ENCODE measurements at regions not wholly inside any gene's neighbourhood (a gene's known extent, or its start where the extent isn't known, plus 50 kb on each side); places are given as distances from the start of the nearest gene placed in this dataset.

DNA sequence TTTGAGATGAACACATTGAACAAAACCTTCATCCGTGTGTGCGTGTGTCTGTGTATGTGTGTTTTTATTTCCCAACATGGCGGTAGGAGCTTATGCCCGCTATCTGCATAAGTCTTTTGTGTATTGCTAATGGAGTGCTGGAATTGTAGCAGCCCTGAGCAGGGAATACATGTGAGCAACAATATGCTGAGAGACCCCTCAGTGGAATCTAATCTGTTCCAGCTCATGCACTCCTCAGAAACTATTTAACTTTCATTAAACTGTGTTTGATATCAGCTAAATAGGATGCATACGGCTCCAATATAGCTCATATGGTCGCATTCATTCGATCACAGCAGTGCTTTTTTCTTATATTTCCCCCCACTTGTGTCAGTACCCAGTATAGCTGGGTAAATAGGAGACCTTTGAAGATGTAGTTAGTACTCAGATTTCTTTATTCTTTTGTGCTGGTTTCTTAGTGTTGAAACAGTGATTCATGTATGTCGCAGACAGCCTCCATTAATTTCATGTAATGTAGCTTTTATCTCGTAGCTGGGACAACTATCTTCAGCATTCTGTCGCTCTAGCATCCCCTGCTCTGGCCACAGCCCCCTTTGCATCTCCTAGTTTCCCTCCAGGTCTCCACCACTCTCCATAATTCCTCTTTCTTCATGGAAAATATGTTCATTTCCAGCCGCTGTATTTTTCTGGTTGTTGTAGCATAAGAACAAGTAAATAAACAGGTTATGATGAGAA is 891.2 kb downstream of the BCL11A start:
- DNase-seq (ENCODE audit: low read depth): no peak

DNA sequence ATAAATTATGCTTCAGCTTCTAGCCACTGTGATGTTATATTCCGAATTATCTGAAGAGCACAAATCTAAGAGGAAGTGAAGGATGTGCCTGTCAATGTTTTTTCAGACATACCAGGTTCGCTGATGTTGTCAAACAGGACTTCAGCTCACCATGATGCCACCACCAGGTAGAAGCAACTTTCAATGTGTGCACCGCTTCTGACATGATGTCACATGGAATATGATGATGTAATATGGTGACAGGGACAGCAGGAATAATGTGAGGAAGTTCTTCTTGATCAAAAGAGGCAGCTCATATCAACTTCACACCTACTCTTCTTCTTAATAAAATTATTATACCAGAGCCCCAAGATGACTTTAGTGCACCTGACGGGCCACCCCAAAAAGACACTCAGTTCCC is 893.2 kb downstream of the BCL11A start:
- DNase-seq (ENCODE audit: low read depth): no peak

DNA sequence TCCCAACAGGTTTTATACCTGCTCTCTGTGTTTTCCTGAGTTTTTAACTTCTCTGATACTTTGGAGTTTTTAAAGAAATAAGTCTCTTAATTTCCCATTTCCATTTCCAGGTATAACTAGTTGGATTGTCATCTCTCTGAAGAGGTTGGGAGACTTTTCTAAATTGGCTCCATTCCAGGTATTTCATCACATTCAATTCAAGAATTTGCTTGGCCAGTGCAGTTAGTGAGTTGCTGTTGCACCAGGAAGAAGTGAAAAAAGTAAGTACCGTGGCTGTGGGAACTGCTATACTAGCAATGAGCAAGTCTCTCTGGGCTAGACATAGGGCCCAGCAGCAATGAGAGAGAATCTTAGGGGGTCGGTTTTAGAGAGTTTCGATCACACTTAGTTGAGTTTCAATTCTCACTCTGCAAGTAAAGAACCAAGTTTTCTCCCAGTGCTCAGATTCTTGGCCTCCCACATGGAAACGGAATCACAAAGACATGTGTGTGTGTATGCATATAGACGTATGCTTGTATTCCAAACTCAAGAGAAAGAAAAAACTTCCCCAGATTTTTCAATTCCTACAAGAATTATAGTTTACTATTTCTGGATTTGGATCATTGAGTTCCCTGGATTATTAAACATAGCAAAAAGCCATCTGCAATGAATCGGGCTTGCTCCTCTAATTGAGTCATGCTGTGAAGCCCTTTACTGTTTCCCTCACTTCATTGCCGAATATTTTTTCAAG is 894.4 kb downstream of the BCL11A start:
- no peak for DNase-seq (ENCODE audit: low read depth)

DNA sequence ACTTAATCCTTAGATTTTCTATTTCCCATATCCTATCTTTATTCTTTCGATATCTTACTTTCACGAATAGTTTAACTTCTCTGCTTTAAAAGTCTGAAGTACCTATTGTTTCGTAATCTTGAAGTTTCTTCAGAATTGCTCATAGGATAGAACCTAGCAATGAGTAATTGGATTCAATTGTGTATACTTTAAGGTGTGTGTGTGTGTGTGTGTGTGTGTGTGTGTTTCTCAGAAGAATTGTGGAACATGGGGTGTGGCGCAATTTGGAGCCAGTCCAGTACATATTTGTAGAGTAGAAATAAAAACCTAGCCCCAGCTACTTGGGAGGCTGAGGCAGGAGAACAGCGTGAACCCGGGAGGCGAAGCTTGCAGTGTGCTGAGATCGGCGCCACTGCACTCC is 897.6 kb downstream of the BCL11A start:
- no peak for DNase-seq (ENCODE audit: low read depth)

DNA sequence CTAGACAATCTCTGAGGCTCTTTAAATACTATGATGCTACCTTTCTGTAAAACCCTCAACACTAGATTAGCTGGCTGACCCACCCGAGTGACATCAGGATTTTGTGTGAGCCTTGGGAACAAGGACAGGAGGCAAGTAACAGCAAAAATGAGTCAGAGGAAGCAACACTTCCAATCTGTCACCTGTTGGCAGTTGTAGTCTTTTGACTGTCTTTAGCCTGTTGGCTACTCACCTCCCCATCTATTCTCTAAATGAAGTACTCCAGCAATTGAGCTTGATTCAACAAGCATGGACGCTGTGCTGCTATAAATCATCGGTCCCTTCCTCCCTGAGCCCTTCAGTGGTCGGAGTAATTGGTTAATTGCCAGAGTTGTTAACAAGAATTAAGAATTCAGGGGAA is 898.7 kb downstream of the BCL11A start:
- no peak for DNase-seq (ENCODE audit: low read depth)

DNA sequence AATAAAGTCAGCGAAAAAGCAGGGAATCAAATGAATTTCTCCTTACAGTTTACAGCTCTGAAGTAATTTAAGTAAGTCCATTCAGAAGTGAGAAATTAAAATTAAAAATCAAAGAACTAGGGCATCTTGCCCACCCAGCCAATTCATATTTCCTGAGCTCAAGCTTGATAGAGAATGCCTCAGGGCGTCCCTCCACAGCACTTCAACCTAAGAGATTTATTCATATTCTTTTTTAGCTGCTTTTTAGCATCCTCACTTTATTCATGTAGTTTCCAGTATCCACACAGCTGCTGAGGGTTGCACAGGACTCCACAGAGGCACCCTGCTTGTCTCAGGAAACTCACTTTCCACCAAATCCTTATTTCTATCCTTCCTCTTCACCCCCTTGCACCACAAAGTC is 900.3 kb downstream of the BCL11A start:
- DNase-seq (ENCODE audit: low read depth): no peak

DNA sequence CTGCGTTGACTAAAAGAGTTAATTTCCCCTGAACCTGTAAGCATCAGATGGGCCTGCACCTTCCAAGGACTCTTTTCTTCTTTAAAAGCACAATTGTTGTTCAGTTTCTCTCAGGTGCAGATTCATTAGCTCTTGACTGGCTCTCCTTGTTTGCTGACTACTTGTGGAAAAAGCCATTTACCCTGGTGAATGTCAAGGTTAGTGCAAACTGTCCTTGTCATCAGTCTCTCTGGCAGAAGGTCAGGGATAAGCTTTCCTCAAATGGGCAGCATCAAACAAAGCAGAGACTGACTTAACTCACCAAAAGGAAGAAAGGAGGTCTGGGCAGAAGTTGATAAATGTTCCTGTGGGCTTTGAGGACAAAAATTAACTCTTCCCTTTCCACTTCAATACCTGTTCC is 922.7 kb downstream of the BCL11A start:
- no peak for DNase-seq (ENCODE audit: low read depth)

DNA sequence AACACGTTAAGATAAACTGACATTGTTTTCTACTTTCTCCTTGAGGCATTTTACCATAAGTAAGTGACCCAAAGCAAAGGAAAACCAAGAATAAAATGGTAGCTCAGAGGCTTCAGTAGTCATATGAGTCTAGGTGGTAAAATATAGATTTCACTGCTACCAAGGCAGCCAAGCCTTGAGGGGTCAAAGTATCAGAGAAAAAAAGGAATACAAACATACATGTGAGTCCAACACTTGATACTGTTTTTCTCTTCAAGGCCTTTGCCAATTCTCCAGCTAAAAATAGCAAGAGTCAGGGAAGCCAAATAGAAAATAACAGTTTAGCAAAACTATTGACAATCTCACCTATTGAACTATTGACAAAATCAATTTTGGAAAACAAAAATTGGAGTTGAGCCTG is 925.9 kb downstream of the BCL11A start:
- DNase-seq (ENCODE audit: low read depth): no peak

DNA sequence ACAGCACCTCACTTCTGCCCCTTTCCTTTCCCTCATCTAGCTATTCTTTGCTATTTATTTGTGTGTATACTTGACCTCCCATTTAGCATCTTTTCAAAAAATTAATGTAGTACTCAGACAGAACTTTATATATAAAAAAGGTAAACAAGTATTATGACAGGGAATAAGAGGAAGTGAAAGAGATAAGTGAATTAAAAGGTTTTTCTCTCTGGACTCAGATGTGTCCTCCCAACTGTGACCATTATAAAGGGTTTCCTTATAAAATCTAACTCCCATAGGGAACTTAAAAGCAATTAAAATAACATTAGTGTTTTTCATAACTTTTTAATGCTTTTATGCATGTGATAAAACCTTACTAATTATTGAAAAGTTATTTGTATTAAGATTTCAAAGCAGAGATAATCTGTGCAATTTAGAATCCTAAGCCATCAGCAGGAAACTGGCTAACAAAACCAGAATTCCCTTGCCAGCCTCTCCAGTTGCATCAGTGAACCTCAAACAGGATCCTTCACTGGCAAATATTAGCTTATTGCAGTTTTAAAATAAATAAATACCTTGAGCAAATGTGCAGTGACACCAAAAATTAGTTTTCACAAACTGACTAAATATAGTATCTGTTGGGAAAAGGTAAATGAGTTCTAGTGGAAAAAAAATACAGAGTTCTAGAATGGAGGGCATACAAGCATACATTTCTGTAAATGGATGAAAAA is 930.7 kb downstream of the BCL11A start:
- no peak for DNase-seq (ENCODE audit: low read depth)

DNA sequence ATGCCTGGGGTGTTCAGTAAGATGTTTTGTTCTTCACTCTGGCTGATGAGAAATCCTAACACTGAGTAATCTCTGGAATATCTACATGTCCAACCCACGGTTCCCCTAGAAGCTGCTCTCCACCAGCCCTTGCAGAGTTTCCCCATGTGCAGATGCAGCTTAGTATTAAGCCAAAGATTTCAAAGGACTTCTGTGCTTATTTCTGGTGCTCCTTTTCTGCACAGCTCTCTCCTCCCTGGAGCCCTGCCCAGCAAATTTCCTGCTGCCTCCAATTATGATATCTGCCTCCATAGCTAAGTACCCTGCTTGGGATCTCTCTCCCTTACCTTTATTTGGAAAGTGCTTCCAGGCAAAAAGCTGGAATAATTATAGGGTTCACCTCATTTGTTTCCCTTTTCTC is 949.3 kb downstream of the BCL11A start:
- no peak for DNase-seq (ENCODE audit: low read depth)

DNA sequence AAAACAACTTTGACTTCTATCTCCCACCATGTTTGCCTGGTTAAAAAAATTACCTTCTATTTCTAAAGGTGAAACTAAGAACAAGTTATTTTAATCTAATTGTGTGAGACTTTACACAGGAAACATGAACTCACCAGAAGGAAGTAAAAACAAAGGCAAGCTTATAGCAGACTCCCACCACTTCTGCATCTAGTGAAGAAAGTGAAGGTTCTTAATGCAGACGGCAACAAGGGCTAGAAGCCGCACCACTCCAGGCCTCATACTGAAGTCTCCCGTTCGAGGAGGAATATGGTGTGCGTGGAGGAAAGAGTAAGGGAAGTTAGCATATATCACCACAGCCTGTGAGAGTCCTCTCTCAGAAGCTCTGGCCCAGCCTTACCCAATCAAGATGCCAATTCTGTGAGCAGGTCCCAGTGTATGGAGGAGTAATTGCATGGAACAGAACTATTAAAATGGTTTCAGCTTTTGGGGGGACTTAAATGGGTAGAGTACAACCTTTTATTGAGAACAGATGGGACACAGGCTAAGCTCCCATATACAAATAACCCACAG is 958.7 kb downstream of the BCL11A start:
- DNase-seq (ENCODE audit: low read depth): no peak

DNA sequence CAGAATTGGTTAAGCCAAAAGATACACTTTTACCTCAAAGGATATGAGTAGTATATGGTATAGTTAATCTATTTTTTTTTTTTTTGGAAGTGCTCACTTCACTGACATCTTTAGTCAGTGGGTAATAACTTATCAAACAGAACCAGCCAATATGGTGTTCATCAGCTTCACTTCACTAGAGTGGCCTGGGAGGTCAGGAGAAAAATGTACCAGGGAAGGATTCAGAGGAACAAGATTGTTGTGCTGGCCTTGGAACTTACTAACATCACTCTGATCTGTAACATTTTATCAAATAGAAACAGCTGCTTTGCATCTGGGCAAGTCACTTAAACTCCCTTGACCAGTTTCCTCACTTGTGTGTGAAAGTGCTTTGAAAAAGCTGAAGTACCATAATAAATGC is 962.7 kb downstream of the BCL11A start:
- DNase-seq (ENCODE audit: low read depth): no peak

DNA sequence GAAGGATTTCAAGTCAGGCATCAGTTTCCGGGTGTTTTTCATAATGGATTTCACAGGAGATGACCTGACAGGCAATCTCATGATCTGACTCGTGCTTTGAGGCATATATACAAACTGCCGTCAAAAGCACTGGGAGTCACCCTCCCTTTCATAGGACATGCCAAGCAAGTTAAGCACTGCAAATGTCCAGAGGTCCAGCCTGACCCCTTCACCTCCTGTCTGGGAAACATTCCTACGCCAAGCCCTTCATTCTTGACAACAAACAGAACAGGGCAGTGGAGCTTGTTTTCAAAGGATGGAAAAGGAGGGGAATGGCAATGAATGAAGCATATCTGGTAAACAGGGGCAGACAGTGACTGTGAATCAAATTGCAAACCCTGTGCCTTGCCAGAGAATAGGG is 963.6 kb downstream of the BCL11A start:
- no peak for DNase-seq (ENCODE audit: low read depth)

DNA sequence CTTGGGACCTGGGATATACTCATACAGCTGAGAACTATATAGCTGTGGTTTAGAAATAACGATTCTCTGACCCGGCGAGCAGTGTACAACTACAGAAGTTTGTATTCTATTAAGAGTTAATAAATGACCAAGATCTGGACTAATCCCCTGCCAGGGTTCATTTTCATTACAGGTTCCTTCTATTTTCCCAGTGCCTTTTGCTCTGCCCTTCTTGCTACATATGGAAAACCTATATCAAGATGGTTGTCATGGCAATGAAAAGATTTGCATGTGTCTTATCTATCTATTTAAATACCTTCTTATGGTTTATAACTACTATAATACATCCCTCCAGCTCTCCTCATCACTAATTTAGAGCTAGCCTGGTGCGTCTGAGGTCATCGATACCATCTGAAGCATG is 965.2 kb downstream of the BCL11A start:
- no peak for DNase-seq (ENCODE audit: low read depth)

DNA sequence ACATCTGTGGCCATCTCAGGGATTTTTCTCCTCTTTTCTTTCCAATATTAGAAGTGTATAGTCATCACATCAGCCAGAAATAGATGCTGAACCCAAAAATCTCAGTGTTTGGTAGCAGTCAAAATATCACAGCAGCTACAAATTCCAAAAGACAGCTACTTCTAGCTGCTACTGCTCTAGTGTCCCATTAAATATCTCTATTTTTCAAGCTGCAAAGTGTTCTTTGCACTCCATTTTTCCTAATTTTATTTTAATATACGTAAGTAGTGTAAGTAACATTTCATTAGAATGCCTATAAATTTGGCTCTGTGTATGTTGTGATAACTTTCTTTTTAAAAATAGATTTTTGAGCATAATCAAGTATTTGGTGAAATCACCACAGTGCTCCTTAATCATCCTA is 967.3 kb downstream of the BCL11A start:
- DNase-seq (ENCODE audit: low read depth): no peak

DNA sequence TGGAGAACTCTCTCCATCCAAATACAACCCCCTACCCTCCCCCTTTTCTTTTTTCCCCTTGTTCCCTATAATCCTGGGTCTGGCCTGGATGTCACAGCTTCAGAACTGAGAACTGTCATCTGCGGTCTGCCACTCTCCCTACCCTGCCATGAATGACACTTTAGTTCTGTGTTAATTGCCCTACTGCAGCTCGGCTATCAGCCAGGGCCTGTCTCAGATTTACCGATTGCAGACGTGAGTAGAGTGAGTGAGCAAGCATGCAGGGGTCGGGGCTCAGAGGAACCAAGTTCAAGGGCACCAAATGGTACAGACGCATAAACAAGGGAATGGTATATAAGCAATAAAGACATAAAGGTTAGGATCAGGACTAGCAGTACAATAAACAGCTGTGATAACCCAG is 967.8 kb downstream of the BCL11A start:
- DNase-seq (ENCODE audit: low read depth): no peak

DNA sequence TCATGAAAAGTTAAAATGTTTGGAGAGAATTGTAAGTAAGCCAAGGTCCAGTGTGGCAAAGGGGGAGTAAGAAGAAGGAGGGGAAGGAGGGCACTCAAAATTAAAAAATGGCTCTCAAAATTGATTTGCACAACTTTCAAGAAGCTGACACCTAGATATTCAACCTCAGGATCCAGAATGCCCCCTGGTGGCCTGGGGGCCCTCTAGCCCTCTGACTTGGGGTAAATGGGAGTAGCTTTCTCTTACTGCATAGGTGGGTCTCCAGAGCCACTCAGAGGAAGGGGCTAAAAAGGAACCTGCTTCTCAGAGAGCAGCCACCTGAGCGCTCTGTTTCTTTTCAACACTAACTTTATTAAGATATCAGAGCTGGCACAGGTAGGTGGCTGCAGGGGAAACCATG is 968.5 kb downstream of the BCL11A start:
- DNase-seq (ENCODE audit: low read depth): no peak

DNA sequence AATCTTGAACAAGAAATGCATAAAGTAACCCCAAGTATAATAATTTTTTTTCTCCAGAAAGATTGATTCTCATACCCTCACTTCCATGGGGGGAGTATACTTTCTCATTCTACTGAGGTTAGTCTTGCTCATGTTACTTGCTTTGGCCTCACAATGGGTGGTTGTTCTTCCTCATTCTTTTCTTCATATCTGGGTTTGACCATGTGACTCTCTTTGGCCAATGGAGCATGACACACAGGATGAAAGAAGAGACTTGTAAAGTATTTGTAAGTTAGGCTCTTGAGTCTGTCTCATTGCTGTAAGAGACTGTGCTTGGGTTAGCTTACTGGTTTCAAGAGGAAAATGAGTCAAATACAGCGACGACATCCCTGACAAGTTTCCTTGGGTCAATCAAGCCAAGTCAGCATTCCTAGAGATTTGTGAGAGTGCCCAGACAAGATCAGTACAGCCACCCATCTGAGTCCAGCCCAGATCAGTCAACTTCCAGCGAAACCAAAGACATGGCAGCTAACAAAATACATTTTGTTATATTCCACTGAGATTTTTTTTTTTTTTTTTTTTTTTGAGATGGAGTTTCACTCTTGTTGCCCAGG is 970.2 kb downstream of the BCL11A start:
- DNase-seq (ENCODE audit: low read depth): no peak

DNA sequence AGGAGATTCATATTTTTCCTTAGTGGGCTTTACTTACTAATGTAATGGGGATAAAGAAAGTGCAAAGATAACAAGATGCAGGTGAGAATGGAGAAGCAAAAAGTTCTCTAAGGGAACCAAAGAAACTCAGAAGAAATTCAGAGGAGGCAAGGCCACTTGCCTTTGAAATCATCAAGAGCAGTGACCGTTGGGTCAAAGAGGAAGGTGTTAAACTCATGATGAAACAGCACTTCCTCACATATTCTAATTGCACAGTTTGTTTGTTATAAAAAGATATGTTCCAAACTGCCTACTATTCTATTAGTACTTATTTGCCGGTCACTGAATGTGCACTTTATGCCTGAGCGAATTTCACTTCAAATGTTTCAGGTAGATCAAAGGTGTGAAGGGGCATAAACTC is 975.1 kb downstream of the BCL11A start:
- DNase-seq (ENCODE audit: low read depth): no peak

DNA sequence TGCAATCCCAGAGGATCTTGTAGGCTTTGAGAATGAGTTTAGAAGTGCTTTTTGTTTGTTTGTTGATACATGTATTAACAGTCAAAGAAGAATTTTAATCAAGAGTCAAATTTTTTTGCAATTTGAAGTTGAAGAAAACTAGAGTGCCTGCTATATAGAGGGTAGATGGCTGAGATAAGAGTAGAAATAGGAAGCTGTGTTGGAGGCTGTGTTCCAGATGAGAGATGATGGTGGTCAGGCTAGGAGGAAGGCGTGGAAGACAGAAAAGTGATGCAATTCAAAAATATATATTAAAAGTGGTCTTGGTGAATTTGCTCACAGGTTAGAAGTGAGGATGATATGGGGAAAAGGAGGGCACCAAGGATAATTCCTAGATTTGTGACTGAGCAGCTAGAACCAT is 978.3 kb downstream of the BCL11A start:
- no peak for DNase-seq (ENCODE audit: low read depth)

DNA sequence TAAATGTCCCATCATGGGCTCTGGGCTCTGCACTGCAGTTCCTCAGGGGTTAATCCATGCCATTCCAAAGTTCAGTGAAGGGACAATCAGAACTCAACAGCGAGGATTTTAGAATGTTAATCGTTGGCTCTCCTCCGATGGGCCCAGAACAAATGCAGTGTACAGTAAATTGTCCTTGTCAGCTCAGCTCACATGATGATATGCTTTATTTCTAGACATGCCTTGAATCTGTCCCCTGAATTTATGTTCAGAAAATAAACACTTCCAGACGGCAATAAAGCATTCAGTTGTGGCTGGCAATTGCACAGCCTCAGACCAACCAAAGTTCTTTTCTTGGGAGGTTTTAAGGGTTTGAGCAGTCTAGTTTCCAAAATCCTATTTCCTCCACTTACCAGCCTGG is 981.2 kb downstream of the BCL11A start:
- no peak for DNase-seq (ENCODE audit: low read depth)

DNA sequence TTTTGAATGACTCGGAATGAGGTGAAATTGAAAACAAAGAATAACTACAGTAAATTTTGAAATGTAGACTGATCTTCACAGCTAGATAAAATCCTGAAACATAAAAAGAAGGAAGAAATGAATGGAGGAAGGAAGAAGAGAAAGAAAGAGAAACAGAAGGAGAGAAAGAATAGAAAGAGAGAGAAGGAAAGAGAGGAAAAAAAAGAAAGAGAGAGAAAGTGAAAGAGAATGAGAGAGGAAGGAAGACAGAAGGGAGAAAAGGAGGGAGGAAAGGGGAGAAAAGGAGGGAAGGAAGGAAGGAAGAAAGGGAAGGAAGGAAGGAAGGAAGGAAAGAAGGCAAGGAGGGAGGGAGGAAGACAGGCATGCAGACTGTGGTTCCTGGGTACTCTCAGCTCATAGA is 982.6 kb downstream of the BCL11A start:
- no peak for DNase-seq (ENCODE audit: low read depth)

DNA sequence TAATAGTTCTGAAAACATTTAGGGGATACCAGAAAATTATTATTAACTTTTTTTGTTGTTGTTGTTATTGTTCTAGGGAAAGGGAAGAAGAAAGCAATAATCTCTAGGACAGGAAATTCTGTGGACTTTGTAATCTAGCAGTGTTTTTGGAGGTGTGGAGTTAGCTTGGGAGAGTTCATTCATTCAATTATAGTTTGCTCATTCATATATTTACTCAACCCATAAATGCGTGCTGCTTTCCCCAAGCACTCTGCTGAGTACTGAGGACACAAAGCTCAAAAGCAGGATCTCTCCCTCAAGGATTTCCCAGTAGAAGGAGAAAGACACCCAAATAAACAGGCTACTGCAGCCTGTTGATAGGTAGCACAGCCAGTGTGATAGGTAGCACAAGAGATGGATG is 984.3 kb downstream of the BCL11A start:
- no peak for DNase-seq (ENCODE audit: low read depth)

Measured in GM04504 (cell line).